ENCODE measurements at regions not wholly inside any gene's neighbourhood (a gene's known extent, or its start where the extent isn't known, plus 50 kb on each side); places are given as distances from the start of the nearest gene placed in this dataset.

GRCh38 chr3:177932346-177932745, 603.9 kb upstream of the KCNMB2 start:
- 79 to 94% (median 90%) methylated on average over 1 of the region's 1 CpG for WGBS, 4 donors
- H3K27ac ChIP-seq = peak overlapping the region in 2 of 12 donors; percentile 10 to 27
- H3K36me3 ChIP-seq = no peaks in the 10 kb centered on the region
- no peak for DNase-seq
- H3K4me1 ChIP-seq = peaks cover 0 to 38% (median 15%) of the 10 kb centered on the region in 12 donors
- intact Hi-C loops (cut with DNase I) = loop anchor here in 1 of 10 donors (5.0 kb wide), 1 partner anchor 115 kb away; no protein-coding TSS in a partner anchor
- H3K27me3 ChIP-seq = no peaks in the 10 kb centered on the region
- no peaks in the 10 kb centered on the region for H3K9me3 ChIP-seq
- ATAC-seq = peak in 1 of 4 donors; percentile 35
- no peak overlapping the region for H3K4me3 ChIP-seq
- TF ChIP-seq, protein P1, sequence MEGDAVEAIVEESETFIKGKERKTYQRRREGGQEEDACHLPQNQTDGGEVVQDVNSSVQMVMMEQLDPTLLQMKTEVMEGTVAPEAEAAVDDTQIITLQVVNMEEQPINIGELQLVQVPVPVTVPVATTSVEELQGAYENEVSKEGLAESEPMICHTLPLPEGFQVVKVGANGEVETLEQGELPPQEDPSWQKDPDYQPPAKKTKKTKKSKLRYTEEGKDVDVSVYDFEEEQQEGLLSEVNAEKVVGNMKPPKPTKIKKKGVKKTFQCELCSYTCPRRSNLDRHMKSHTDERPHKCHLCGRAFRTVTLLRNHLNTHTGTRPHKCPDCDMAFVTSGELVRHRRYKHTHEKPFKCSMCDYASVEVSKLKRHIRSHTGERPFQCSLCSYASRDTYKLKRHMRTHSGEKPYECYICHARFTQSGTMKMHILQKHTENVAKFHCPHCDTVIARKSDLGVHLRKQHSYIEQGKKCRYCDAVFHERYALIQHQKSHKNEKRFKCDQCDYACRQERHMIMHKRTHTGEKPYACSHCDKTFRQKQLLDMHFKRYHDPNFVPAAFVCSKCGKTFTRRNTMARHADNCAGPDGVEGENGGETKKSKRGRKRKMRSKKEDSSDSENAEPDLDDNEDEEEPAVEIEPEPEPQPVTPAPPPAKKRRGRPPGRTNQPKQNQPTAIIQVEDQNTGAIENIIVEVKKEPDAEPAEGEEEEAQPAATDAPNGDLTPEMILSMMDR (IDR thresholded peaks at IDR 0.05) = no peak
- TF ChIP-seq POLR2A (IDR thresholded peaks at IDR 0.05) = no peak

DNA sequence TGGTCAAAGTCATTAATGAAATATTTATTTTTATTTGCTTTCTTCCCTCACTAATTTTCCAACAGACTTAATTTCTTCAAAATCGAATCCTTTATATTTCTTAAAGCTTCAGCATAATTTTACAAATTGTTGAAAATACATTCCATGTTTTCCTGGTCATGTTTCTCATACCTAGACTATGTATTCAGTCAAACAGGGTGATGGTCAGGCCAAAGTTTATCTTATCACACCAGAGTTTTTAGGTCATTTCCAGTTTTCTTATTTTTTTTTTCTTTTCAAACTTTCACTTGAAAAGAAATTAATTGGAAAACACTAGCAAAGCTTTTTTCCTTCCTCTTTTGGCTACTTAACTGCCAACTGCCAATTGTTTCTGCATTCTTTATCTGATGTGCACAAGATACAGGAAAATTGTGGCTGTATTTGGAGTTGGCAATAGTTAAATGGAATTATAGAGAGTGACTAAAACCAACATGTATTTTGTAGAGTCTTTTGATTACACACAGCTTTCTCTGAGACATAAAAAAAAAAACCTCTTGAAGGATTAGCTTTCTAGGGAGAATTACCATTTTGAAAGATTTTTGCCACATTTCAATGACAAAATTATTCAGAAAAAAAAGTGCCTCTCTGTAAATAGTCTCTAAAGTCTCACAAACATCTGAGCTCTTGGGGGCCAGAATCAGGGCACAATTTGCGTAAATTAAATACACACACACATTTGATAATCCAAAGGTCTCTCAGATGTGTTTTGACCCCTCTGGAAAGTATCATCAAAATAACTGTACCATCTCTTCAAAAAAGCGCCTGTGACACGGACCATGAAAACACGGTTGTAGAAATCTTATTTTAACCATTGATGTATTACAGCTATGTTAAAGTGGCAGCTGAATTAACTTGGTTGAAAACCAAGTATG, 603.2 kb upstream of the KCNMB2 start:
- 63 to 71% (median 67%) methylated on average over 5 of the region's 5 CpGs for WGBS, 4 donors
- ATAC-seq (peak in 3 of 4 donors; percentile 24 to 68 (median 49)), DNase-seq (no peak)
- no peak overlapping the region for H3K4me3 ChIP-seq
- no peak for TF ChIP-seq POLR2A (IDR thresholded peaks at IDR 0.05)
- TF ChIP-seq, protein P1 (IDR thresholded peaks at IDR 0.05) = no peak
- intact Hi-C loops (cut with DNase I) = loop anchor here in 1 of 10 donors (5.0 kb wide), 1 partner anchor 116 kb away; no protein-coding TSS in a partner anchor
- H3K36me3 ChIP-seq = no peaks in the 10 kb centered on the region
- no peaks in the 10 kb centered on the region for H3K9me3 ChIP-seq
- no peaks in the 10 kb centered on the region for H3K27me3 ChIP-seq
- peak overlapping the region in 2 of 12 donors; percentile 10 to 27 for H3K27ac ChIP-seq
- H3K4me1 ChIP-seq = peaks cover 0 to 38% (median 15%) of the 10 kb centered on the region in 12 donors

- H3K9me3 ChIP-seq = no peaks in the 10 kb centered on the region
- no peak overlapping the region for H3K27ac ChIP-seq
- WGBS, 4 donors = 59 to 70% (median 66%) methylated on average over 10 of the region's 10 CpGs
- no peak overlapping the region for H3K4me3 ChIP-seq
- H3K4me1 ChIP-seq = peaks cover 0 to 29% (median 15%) of the 10 kb centered on the region in 12 donors
- H3K36me3 ChIP-seq = no peaks in the 10 kb centered on the region
- TF ChIP-seq, protein P1 (IDR thresholded peaks at IDR 0.05) = no peak
- no peak for TF ChIP-seq POLR2A (IDR thresholded peaks at IDR 0.05)
- intact Hi-C loops (cut with DNase I) = loop anchor here in 1 of 10 donors (5.0 kb wide), 1 partner anchor 117 kb away; no protein-coding TSS in a partner anchor
- ATAC-seq = peak in 2 of 4 donors; percentile 26 to 28
- H3K27me3 ChIP-seq = no peaks in the 10 kb centered on the region
- peak in 2 of 5 donors; percentile 31 to 35 for DNase-seq
Measured at GRCh38 chr3:177934001-177934891, 602.0 kb upstream of the KCNMB2 start.

Measured in heart left ventricle (tissue), 16 donors.